Cardiac muscle cell (in vitro differentiated cells and primary cell): ENCODE measurements at regions not wholly inside any gene's neighbourhood (a gene's known extent, or its start where the extent isn't known, plus 50 kb on each side); places are given as distances from the start of the nearest gene placed in this dataset.

ENCODE experiments used
- DNase-seq, 2 donors: peaks; one replicate each; pipeline versions ENCODE4 v3.0.0 to v3.0.0-alpha.2; 2010 to 2017; ENCODE audit warnings: low read depth in 1 of 2, low spot score in 1 of 2
- H3K27ac ChIP-seq: fragments of 200-600 bp; sonication (generic); 2 replicates; pipeline ENCODE4 v1.5.1; 2016
- H3K27me3 ChIP-seq: fragments of 200-600 bp; sonication (generic); 2 replicates; pipeline ENCODE4 v1.6.0; 2016; ENCODE audit warnings: control low read depth
- H3K36me3 ChIP-seq: fragments of 200-600 bp; sonication (generic); 2 replicates; pipeline ENCODE4 v1.5.1; 2016; ENCODE audit warnings: control low read depth
- H3K4me1 ChIP-seq: fragments of 200-600 bp; sonication (generic); 2 replicates; pipeline ENCODE4 v1.8.1; 2017; ENCODE audit warnings: low read depth, mild to moderate bottlenecking, mixed run types
- H3K4me3 ChIP-seq: fragments of 200-600 bp; sonication (generic); 2 replicates; pipeline ENCODE4 v1.5.1; 2016; ENCODE audit warnings: mild to moderate bottlenecking
- H3K9me3 ChIP-seq: fragments of 200-600 bp; sonication (generic); 2 replicates; pipeline ENCODE4 v1.5.1; 2017; ENCODE audit warnings: low read depth, mild to moderate bottlenecking, control low read depth
- TF ChIP-seq, protein P1 (sequence below): IDR thresholded peaks from 2 replicates; pipeline ENCODE4 v1.5.1; 2012; ENCODE audit warnings: low read depth, mild to moderate bottlenecking, low read length

DNA sequence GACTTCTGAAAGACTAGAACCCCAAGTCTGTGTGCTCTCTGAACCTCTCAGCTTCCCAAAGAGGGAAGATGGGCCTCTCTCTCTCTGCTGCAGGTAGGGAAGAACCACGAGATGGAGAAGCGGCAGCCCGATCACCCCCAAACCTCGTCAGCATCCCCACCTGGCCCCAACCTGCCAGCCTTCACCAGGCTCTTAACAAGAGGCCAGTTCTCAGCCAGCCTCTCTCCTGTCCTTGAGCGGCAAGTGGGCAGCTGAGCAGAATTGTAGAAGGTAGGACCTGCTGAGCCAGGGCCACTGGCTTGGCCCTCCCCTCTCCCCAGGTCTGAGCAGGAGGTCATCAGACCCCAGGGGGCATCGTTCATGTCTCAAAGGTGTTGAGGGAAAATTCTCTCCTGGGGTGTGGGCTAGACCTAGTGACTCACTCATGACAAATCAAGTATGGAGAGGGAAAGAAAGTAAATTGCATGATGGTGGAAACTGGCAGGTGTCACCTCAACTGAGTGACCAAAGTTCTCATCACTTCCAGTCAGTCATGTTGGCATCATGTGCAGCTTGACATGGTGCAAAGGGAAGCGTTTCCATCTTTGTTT lies 92.0 kb upstream of the GPR26 start:
- no peak for DNase-seq
- no peaks in the 10 kb centered on the region for H3K9me3 ChIP-seq
- no peak overlapping the region for H3K4me3 ChIP-seq
- H3K27me3 ChIP-seq, result peaks cover 41% of the 10 kb centered on the region
- H3K27ac ChIP-seq, result no peak overlapping the region
- H3K36me3 ChIP-seq, result no peaks in the 10 kb centered on the region
- H3K4me1 ChIP-seq, result no peaks in the 10 kb centered on the region
- TF ChIP-seq, protein P1, sequence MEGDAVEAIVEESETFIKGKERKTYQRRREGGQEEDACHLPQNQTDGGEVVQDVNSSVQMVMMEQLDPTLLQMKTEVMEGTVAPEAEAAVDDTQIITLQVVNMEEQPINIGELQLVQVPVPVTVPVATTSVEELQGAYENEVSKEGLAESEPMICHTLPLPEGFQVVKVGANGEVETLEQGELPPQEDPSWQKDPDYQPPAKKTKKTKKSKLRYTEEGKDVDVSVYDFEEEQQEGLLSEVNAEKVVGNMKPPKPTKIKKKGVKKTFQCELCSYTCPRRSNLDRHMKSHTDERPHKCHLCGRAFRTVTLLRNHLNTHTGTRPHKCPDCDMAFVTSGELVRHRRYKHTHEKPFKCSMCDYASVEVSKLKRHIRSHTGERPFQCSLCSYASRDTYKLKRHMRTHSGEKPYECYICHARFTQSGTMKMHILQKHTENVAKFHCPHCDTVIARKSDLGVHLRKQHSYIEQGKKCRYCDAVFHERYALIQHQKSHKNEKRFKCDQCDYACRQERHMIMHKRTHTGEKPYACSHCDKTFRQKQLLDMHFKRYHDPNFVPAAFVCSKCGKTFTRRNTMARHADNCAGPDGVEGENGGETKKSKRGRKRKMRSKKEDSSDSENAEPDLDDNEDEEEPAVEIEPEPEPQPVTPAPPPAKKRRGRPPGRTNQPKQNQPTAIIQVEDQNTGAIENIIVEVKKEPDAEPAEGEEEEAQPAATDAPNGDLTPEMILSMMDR, result no peak

DNA sequence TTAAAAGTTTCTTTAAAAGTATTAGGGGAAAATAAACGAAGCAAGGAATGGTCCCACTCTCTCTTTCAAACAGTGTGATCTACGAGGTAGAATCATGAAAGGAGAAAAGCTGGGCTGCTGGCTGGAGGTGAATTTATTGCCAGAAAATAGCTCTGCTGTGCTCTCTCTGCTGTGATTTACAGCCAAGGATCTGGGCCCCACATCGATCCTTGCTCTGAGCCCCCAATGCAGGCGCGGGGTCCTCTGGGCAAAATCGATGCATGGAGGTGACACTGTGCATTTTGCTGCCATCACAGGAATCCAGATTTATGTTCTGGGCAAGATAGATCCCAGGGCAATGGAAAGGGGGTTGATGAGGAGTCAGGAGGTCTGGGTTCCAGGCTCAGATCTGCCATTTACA lies 91.0 kb upstream of the GPR26 start:
- no peaks in the 10 kb centered on the region for H3K9me3 ChIP-seq
- TF ChIP-seq, protein P1, result no peak
- H3K4me3 ChIP-seq, result no peak overlapping the region
- H3K27me3 ChIP-seq, result peaks cover 49% of the 10 kb centered on the region
- H3K27ac ChIP-seq, result no peak overlapping the region
- H3K36me3 ChIP-seq, result no peaks in the 10 kb centered on the region
- no peak for DNase-seq
- no peaks in the 10 kb centered on the region for H3K4me1 ChIP-seq

DNA sequence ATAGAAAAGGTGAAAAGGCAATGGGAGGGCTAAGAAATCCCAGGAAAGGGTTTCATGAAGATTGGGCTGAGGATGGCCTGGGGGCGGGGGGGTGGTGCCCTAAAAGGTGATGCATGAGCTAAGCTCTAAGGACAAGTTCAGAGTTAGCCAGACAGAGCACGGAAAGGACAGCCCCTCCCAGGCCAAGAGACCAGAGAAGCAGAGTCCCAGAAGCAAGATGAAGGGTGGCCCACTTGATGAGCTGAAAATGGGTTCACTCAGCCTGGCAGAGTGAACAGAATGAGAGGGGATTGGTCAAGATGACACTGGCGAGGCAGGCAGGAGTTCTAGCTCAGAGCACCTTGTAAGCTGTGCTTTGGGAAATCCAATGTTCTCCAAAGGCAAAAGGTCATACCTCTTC lies 89.4 kb upstream of the GPR26 start:
- TF ChIP-seq, protein P1, result no peak
- Histone ChIP-seq H3K4me1 (no peaks in the 10 kb centered on the region), H3K36me3 (no peaks in the 10 kb centered on the region), H3K27ac (no peak overlapping the region), H3K27me3 (peaks cover 50% of the 10 kb centered on the region), H3K4me3 (no peak overlapping the region), H3K9me3 (no peaks in the 10 kb centered on the region)
- DNase-seq, result no peak

DNA sequence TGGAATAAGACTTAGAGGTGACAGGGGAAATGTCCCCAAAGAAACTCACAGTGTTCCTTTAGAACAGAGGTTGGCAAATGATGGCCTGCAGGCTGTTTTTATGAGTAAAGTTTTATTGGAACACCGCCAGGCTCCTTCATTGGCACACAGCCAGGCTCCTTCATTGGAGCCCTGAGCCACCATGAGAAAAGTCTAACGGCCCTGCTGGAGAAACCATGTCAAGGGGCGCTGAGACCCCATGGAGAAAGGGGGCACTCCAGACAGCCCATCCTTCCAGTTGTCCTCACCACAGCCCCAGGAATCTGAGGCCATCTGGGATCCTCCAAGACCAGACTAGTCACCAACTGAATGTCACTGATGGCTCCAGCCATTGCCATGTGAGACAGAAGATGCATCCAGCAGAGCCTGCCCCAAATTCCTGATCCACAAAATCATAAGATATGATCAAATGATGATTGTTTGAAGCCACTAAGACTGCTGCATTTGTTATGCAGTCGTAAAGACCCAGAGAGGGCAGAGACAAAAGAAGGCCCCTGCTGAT lies 88.2 kb upstream of the GPR26 start:
- H3K4me1 ChIP-seq, result no peaks in the 10 kb centered on the region
- H3K4me3 ChIP-seq, result no peak overlapping the region
- H3K27me3 ChIP-seq, result peaks cover 57% of the 10 kb centered on the region
- no peak overlapping the region for H3K27ac ChIP-seq
- TF ChIP-seq, protein P1, result no peak
- DNase-seq, result no peak
- H3K9me3 ChIP-seq, result no peaks in the 10 kb centered on the region
- no peaks in the 10 kb centered on the region for H3K36me3 ChIP-seq

DNA sequence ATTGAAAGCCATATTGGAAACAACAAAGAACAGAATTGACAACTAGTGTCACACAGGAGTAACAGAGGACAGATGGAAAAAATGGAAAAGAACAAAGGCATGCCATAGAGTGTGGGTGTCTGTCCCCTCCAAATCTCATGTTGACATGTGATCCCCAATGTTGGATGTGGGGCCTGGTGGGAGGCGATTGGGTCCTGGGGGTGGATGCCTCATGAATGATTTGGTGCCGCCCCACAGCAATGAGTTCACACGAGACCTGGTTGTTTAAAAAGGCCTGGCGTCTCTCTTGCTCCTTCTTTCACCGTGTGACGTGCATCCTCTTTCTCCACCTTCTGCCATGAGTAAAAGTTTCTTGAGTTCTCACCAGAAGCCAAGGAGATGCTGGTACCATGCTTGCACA lies 87.4 kb upstream of the GPR26 start:
- no peak overlapping the region for H3K4me3 ChIP-seq
- DNase-seq, result no peak
- H3K27ac ChIP-seq, result no peak overlapping the region
- H3K36me3 ChIP-seq, result no peaks in the 10 kb centered on the region
- TF ChIP-seq, protein P1, result no peak
- H3K4me1 ChIP-seq, result no peaks in the 10 kb centered on the region
- H3K9me3 ChIP-seq, result no peaks in the 10 kb centered on the region
- H3K27me3 ChIP-seq, result peaks cover 63% of the 10 kb centered on the region

DNA sequence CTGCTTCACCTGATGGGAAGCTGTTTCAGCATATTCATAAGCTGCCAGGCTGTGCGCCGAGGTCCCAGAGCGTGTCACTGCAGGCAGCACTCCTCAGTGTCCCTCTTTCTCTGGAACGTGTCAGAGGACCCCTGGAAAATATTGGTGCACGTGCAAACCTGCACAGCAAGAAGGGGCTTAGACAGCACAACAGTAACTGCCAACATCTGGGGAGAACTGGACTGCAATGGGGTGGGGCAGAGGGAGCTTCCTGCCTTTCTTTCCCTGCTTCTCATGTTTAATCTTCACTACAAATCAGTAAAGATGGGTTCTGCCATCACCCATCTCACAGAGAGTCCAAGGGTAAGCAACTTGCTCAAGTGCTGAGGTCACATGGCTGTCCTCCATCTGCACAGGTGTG lies 86.5 kb upstream of the GPR26 start:
- Histone ChIP-seq H3K4me1 (no peaks in the 10 kb centered on the region), H3K27ac (no peak overlapping the region), H3K9me3 (no peaks in the 10 kb centered on the region), H3K4me3 (no peak overlapping the region), H3K36me3 (no peaks in the 10 kb centered on the region), H3K27me3 (peaks cover 56% of the 10 kb centered on the region)
- no peak for DNase-seq
- TF ChIP-seq, protein P1, result no peak
